H1 (cell line): ENCODE measurements at regions not wholly inside any gene's neighbourhood (a gene's known extent, or its start where the extent isn't known, plus 50 kb on each side); places are given as distances from the start of the nearest gene placed in this dataset.

Source experiments
- CTCF ChIA-PET: fragments of 300-600 bp; sonication (Branson Sonifier 250); formaldehyde crosslinking; loops from one replicate; lab custom pipeline; 2021; ENCODE audit not compliant: partially characterized antibody; lab: Charles Lee
- POLR2A ChIA-PET: fragments of 300-600 bp; sonication (Branson Sonifier 250); formaldehyde crosslinking; loops from one replicate; lab custom pipeline; 2021; ENCODE audit warnings: inconsistent platforms; ENCODE audit not compliant: partially characterized antibody; lab: Charles Lee
- DNase-seq, 2 experiments: peaks; one replicate each; pipeline versions ENCODE4 v3.0.0 to v3.0.0-alpha.2; 2010 to 2022; ENCODE audit warnings: low spot score in 2 of 2, low read depth in 1 of 2, mixed read lengths in 1 of 2
- FAIRE-seq: peaks from 2 replicates; lab custom pipeline; 2011; peaks lifted over from hg19 to GRCh38; lab: Jason Lieb, UNC
- H2AFZ ChIP-seq: 2 replicates; pipeline ENCODE4 v1.8.1; 2012; ENCODE audit warnings: low read length, inconsistent platforms
- H2AK5ac ChIP-seq: 2 replicates; pipeline ENCODE4 v1.6.1; 2013; ENCODE audit warnings: low read depth, low read length
- H2BK120ac ChIP-seq: replicated peaks from 2 replicates; pipeline ENCODE3; 2013; ENCODE audit warnings: low read depth, low read length, inconsistent platforms
- H2BK12ac ChIP-seq: 2 replicates; pipeline ENCODE4 v1.6.1; 2013; ENCODE audit warnings: low read depth, low read length
- H2BK15ac ChIP-seq: 2 replicates; pipeline ENCODE4 v1.6.1; 2013; ENCODE audit warnings: low read length
- H2BK20ac ChIP-seq: 2 replicates; pipeline ENCODE4 v1.6.1; 2013; ENCODE audit warnings: low read length
- H2BK5ac ChIP-seq: 2 replicates; pipeline ENCODE4 v1.6.1; 2013; ENCODE audit warnings: low read depth, low read length
- H3K14ac ChIP-seq: 2 replicates; pipeline ENCODE4 v1.6.1; 2013; ENCODE audit warnings: inconsistent platforms; ENCODE audit not compliant: insufficient read length
- H3K18ac ChIP-seq: 2 replicates; pipeline ENCODE4 v1.6.1; 2013; ENCODE audit warnings: low read length; ENCODE audit errors: extremely low read depth
- H3K23ac ChIP-seq: 2 replicates; pipeline ENCODE4 v1.6.1; 2013; ENCODE audit warnings: inconsistent platforms; ENCODE audit not compliant: insufficient read length
- H3K23me2 ChIP-seq: 2 replicates; pipeline ENCODE4 v1.6.1; 2013; ENCODE audit warnings: low read depth, low read length
- H3K27ac ChIP-seq: 2 replicates; pipeline ENCODE4 v1.6.1; 2011; ENCODE audit warnings: low read depth, low read length, inconsistent platforms
- H3K27me3 ChIP-seq, 4 experiments: replicated peaks in 1 of 4; 1 replicate in 1 of 4; 2 replicates in 3 of 4; pipeline versions ENCODE4 v1.6.1 to v1.8.1; 2011 to 2013; ENCODE audit warnings: low read length in 3 of 4, mild to moderate bottlenecking in 3 of 4, inconsistent platforms in 2 of 4, mixed read lengths in 2 of 4, moderate library complexity in 1 of 4; ENCODE audit not compliant: control insufficient read depth in 3 of 4, insufficient read depth in 3 of 4; ENCODE audit errors: extremely low read depth in 1 of 4
- H3K36me3 ChIP-seq, 4 experiments: 2 replicates each; pipeline versions ENCODE4 v1.6.1 to v1.8.1; 2011 to 2013; ENCODE audit warnings: mild to moderate bottlenecking in 4 of 4, low read length in 3 of 4, moderate library complexity in 2 of 4, control low read depth in 1 of 4, inconsistent platforms in 1 of 4; ENCODE audit not compliant: insufficient read depth in 4 of 4, control insufficient read depth in 2 of 4
- H3K4ac ChIP-seq: replicated peaks from 2 replicates; pipeline ENCODE3; 2013; ENCODE audit warnings: low read length, low read depth, mixed read lengths, inconsistent platforms; ENCODE audit not compliant: insufficient read length
- H3K4me1 ChIP-seq, 4 experiments: replicated peaks in 1 of 4; 1 replicate in 1 of 4; 2 replicates in 3 of 4; pipeline versions ENCODE4 v1.6.1 to v1.8.1; 2011 to 2013; ENCODE audit warnings: low read length in 3 of 4, inconsistent platforms in 2 of 4, mixed read lengths in 1 of 4; ENCODE audit not compliant: insufficient read depth in 4 of 4, control insufficient read depth in 3 of 4
- H3K4me2 ChIP-seq, 2 experiments: 2 replicates each; pipeline versions ENCODE4 v1.6.1 to v1.8.1; 2011 to 2013; ENCODE audit warnings: low read depth in 2 of 2, low read length in 2 of 2, control low read depth in 1 of 2, inconsistent platforms in 1 of 2, mild to moderate bottlenecking in 1 of 2; ENCODE audit not compliant: insufficient read depth in 1 of 2
- H3K4me3 ChIP-seq, 4 experiments: fragments of 200-600, 300-600 bp in 1 of 4; sonication (generic), shearing (Covaris generic), sonication (Bioruptor Twin) in 1 of 4; 2 replicates each; pipeline versions ENCODE4 v1.5.1 to v1.8.1; 2011 to 2016; ENCODE audit warnings: low read length in 4 of 4, low read depth in 3 of 4, control low read depth in 2 of 4, inconsistent platforms in 2 of 4, mild to moderate bottlenecking in 2 of 4, mixed read lengths in 1 of 4, moderate library complexity in 1 of 4; ENCODE audit not compliant: insufficient read depth in 2 of 4; ENCODE audit errors: extremely low read depth in 1 of 4
- H3K56ac ChIP-seq: replicated peaks from 2 replicates; pipeline ENCODE3; 2013; ENCODE audit warnings: low read depth, mild to moderate bottlenecking, mixed read lengths, low read length, inconsistent platforms; ENCODE audit not compliant: insufficient read length
- H3K79me1 ChIP-seq: 2 replicates; pipeline ENCODE4 v1.6.1; 2013; ENCODE audit warnings: low read depth, low read length, control low read depth
- H3K79me2 ChIP-seq, 2 experiments: 2 replicates each; pipeline versions ENCODE4 v1.6.1 to v1.8.1; 2012 to 2013; ENCODE audit warnings: low read length in 2 of 2, mild to moderate bottlenecking in 2 of 2, inconsistent platforms in 1 of 2; ENCODE audit not compliant: insufficient read depth in 2 of 2, control insufficient read depth in 1 of 2
- H3K9ac ChIP-seq, 4 experiments: replicated peaks in 1 of 4; 1 replicate in 1 of 4; 2 replicates in 3 of 4; pipeline versions ENCODE4 v1.6.1 to v1.8.1; 2011 to 2013; ENCODE audit warnings: low read depth in 3 of 4, low read length in 3 of 4, control low read depth in 2 of 4, mild to moderate bottlenecking in 2 of 4, moderate library complexity in 2 of 4, inconsistent platforms in 1 of 4; ENCODE audit errors: extremely low read depth in 1 of 4
- H3K9me3 ChIP-seq, 2 experiments: 2 replicates each; pipeline versions ENCODE4 v1.6.1 to v1.8.1; 2012 to 2013; ENCODE audit warnings: mild to moderate bottlenecking in 2 of 2, moderate library complexity in 2 of 2, control low read depth in 1 of 2, inconsistent platforms in 1 of 2, low read depth in 1 of 2, low read length in 1 of 2, mixed read lengths in 1 of 2; ENCODE audit not compliant: insufficient read depth in 2 of 2
- H4K20me1 ChIP-seq, 2 experiments: replicated peaks in 1 of 2; 2 replicates each; pipeline versions ENCODE3 to v1.8.1; 2011 to 2013; ENCODE audit warnings: inconsistent platforms in 2 of 2, low read length in 2 of 2, mild to moderate bottlenecking in 1 of 2; ENCODE audit not compliant: insufficient read depth in 2 of 2, control insufficient read depth in 1 of 2
- H4K5ac ChIP-seq: 2 replicates; pipeline ENCODE4 v1.6.1; 2013; ENCODE audit warnings: low read length, low read depth, mixed read lengths, inconsistent platforms; ENCODE audit not compliant: insufficient read length
- H4K8ac ChIP-seq: 2 replicates; pipeline ENCODE4 v1.8.0; 2013; ENCODE audit warnings: mild to moderate bottlenecking, moderate library complexity, low read length, inconsistent platforms; ENCODE audit not compliant: insufficient read depth; ENCODE audit errors: extremely low read depth
- H4K91ac ChIP-seq: replicated peaks from 2 replicates; pipeline ENCODE3; 2013; ENCODE audit warnings: low read length, mixed read lengths, inconsistent platforms; ENCODE audit not compliant: insufficient read length
- CHD2 ChIP-seq: IDR thresholded peaks from 2 replicates; pipeline ENCODE4 v1.6.1; 2012; ENCODE audit warnings: low read length, improper control_type of control experiment
- CTCF ChIP-seq, 3 experiments: IDR thresholded peaks; 1 replicate in 2 of 3; 2 replicates in 1 of 3; pipeline versions ENCODE4 v1.5.1 to v1.6.1; 2011; ENCODE audit warnings: low read length in 3 of 3, mild to moderate bottlenecking in 3 of 3, inconsistent platforms in 2 of 3, low read depth in 1 of 3, moderate library complexity in 1 of 3; ENCODE audit not compliant: insufficient read depth in 1 of 3; ENCODE audit errors: control extremely low read depth in 1 of 3
- PHF8 ChIP-seq: fragments of 200-600 bp; sonication (generic); conservative IDR thresholded peaks from 2 replicates; pipeline ENCODE4 v1.7.1; 2012; ENCODE audit warnings: low read depth, mild to moderate bottlenecking, inconsistent platforms, low read length, moderate library complexity
- RAD21 ChIP-seq, 2 experiments: IDR thresholded peaks in 1 of 2; conservative IDR thresholded peaks in 1 of 2; 2 replicates each; pipeline ENCODE4 v1.6.1; 2011; ENCODE audit warnings: low read depth in 2 of 2, low read length in 2 of 2, improper control_type of control experiment in 1 of 2, inconsistent platforms in 1 of 2, mild to moderate bottlenecking in 1 of 2, moderate library complexity in 1 of 2
- SP1 ChIP-seq: IDR thresholded peaks from 2 replicates; pipeline ENCODE4 v1.6.1; 2011; ENCODE audit warnings: low read depth, low read length
- SRF ChIP-seq: IDR thresholded peaks from 2 replicates; pipeline ENCODE4 v1.6.1; 2011; ENCODE audit warnings: mild to moderate bottlenecking, low read depth, low read length, moderate library complexity
- SUZ12 ChIP-seq: fragments of 200-600 bp; sonication (generic); IDR thresholded peaks from 2 replicates; pipeline ENCODE4 v1.6.1; 2012; ENCODE audit warnings: mild to moderate bottlenecking, inconsistent platforms, low read length, moderate library complexity, mixed read lengths
- ZNF274 ChIP-seq: IDR thresholded peaks from 2 replicates; pipeline ENCODE4 v1.7.0; 2012; ENCODE audit warnings: low read length, borderline replicate concordance; ENCODE audit errors: extremely low read depth
- WGBS, 2 experiments: shearing (Covaris generic) in 1 of 2; methylation state at CpG; one replicate each; pipeline versions ENCODE4 v1.1.6 to v1.1.7; 2013 to 2015; ENCODE audit warnings: low lambda C conversion rate in 2 of 2, mixed read lengths in 2 of 2, inconsistent platforms in 1 of 2, low coverage in 1 of 2, missing lambda C conversion rate in 1 of 2; ENCODE audit not compliant: insufficient replicate concordance in 2 of 2, insufficient coverage in 1 of 2, insufficient read length in 1 of 2; ENCODE audit errors: extremely low coverage in 1 of 2, missing lambda C conversion rate in 1 of 2; 5-methylcytosine and 5-hydroxymethylcytosine counted together
- TF ChIP-seq, protein P1 (sequence below): IDR thresholded peaks from 2 replicates; pipeline ENCODE4 v1.6.1; 2012; ENCODE audit warnings: inconsistent platforms

DNA sequence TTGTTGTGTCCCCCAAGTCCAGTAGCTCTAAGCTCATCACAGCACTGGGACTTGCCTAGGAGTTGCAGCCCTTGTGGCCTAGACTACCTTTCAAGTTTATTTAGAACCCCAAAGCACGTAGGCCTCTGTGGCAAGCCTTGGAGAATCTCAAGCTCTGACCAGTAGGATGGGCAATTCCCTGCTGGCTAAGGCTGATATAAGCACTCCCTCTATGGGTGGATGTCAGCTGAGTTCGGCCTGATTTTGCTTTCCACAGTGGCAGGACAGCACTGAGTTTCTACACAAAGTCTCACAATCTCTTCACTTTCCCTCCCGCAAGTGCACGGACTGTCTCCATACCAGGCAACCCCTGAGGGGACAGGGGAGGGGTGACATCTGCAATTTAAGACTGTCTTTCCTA is 886.4 kb upstream of the LRRN3 start:
- Histone ChIP-seq H2BK5ac (peak overlapping the region; percentile 41; the same call in 1 of the 2 replicates), H3K9me3 (no peaks in the 10 kb centered on the region), H3K56ac (no peak overlapping the region), H3K4me2 (no peak overlapping the region), H3K27me3 (no peaks in the 10 kb centered on the region), H2BK20ac (no peak overlapping the region), H3K4me3 (no peak overlapping the region), H3K4me1 (no peaks in the 10 kb centered on the region), H4K8ac (no peak overlapping the region), H2BK120ac (no peak overlapping the region), H3K4ac (no peak overlapping the region), H3K79me1 (no peaks in the 10 kb centered on the region), H2AK5ac (no peak overlapping the region), H2BK12ac (no peak overlapping the region), H3K23ac (no peak overlapping the region), H3K18ac (no peak overlapping the region), H2AFZ (peak overlapping the region; percentile 54), H4K91ac (no peak overlapping the region), H4K20me1 (no peaks in the 10 kb centered on the region), H3K27ac (no peak overlapping the region), H4K5ac (no peak overlapping the region), H3K79me2 (no peaks in the 10 kb centered on the region), H3K23me2 (no peaks in the 10 kb centered on the region), H3K9ac (no peak overlapping the region), H2BK15ac (no peak overlapping the region), H3K14ac (no peak overlapping the region), H3K36me3 (no peaks in the 10 kb centered on the region)
- ChIA-PET POLR2A (no interaction called here), CTCF (interaction anchor here (0.9 to 1.3 kb wide), 8 partner anchors 8 to 1235 kb away, joined by 3 to 10 read pairs (median 3); no protein-coding TSS in a partner anchor)
- TF ChIP-seq CHD2 (no peak), SUZ12 (no peak), SRF (no peak), CTCF (IDR thresholded peaks at IDR 0.05; ENCODE audit: control extremely low read depth in 1 of 3, insufficient read depth in 1 of 3, low read depth in 1 of 3, low read length in 3 of 3) (peak; percentile 58 to 86 (median 85)), PHF8 (no peak), RAD21 (IDR thresholded peaks at IDR 0.05 in 1 of 2, conservative IDR thresholded peaks at IDR 0.05 in 1 of 2; ENCODE audit: low read depth in 2 of 2, low read length in 2 of 2) (peak; percentile 86 to 88), SP1 (no peak), ZNF274 (no peak)
- TF ChIP-seq, protein P1, sequence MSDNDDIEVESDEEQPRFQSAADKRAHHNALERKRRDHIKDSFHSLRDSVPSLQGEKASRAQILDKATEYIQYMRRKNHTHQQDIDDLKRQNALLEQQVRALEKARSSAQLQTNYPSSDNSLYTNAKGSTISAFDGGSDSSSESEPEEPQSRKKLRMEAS, result no peak
- 79% methylated on average over 4 of the region's 4 CpGs; no CpG with 5 or more reads in 1 of the 2 experiments for WGBS, 2 experiments
- DNase-seq, result peak; percentile 7 to 47
- peak; percentile 24 for FAIRE-seq
